ENCODE measurements at regions not wholly inside any gene's neighbourhood (a gene's known extent, or its start where the extent isn't known, plus 50 kb on each side); places are given as distances from the start of the nearest gene placed in this dataset.

GRCh38 chr13:70932511-70932910, 824.3 kb upstream of the KLHL1 start:
- no peaks in the 10 kb centered on the region for H3K36me3 ChIP-seq (ENCODE audit: insufficient read depth, low read length)
- no peak for TF ChIP-seq EZH2 (IDR thresholded peaks at IDR 0.05; ENCODE audit: borderline replicate concordance, low read depth, low read length, severe bottlenecking)
- TF ChIP-seq CTCF (IDR thresholded peaks at IDR 0.05; ENCODE audit: borderline replicate concordance, extremely low read depth, low read length, poor library complexity, severe bottlenecking) = no peak

GRCh38 chr13:70923863-70924752, 815.9 kb upstream of the KLHL1 start:
- Histone ChIP-seq H3K9me3 (ENCODE audit: insufficient read depth, low read length, severe bottlenecking) (no peaks in the 10 kb centered on the region), H3K4me2 (ENCODE audit: insufficient read depth, low read length) (no peak overlapping the region), H3K27me3 (ENCODE audit: insufficient read depth, low read length, poor library complexity) (no peaks in the 10 kb centered on the region), H4K20me1 (ENCODE audit: insufficient read depth, low read length) (no peaks in the 10 kb centered on the region), H3K9ac (ENCODE audit: low read depth, low read length) (no peak overlapping the region), H3K4me3 (ENCODE audit: low read depth in 1 of 2, low read length in 2 of 2) (no peak overlapping the region), H3K79me2 (ENCODE audit: insufficient read depth, low read length) (no peaks in the 10 kb centered on the region), H2AFZ (ENCODE audit: low read depth, low read length) (no peak overlapping the region), H3K4me1 (ENCODE audit: insufficient read depth, low read length) (no peaks in the 10 kb centered on the region), H3K36me3 (ENCODE audit: insufficient read depth, low read length) (no peaks in the 10 kb centered on the region), H3K27ac (ENCODE audit: low read length) (no peak overlapping the region)
- ATAC-seq (ENCODE audit: insufficient read depth, low read depth) (no peak; the same call in 2 of the 3 replicates), DNase-seq (no peak)
- no peak for TF ChIP-seq CTCF (IDR thresholded peaks at IDR 0.05; ENCODE audit: borderline replicate concordance, extremely low read depth, low read length, poor library complexity, severe bottlenecking)
- no peak for TF ChIP-seq EZH2 (IDR thresholded peaks at IDR 0.05; ENCODE audit: borderline replicate concordance, low read depth, low read length, severe bottlenecking)

More at GRCh38 chr13:70932511-70932910, 824.3 kb upstream of the KLHL1 start:
- H4K20me1 ChIP-seq (ENCODE audit: insufficient read depth, low read length) = no peaks in the 10 kb centered on the region
- H3K9me3 ChIP-seq (ENCODE audit: insufficient read depth, low read length, severe bottlenecking) = no peaks in the 10 kb centered on the region
- H3K27ac ChIP-seq (ENCODE audit: low read length) = no peak overlapping the region
- no peak for ATAC-seq (ENCODE audit: insufficient read depth, low read depth)
- no peaks in the 10 kb centered on the region for H3K4me1 ChIP-seq (ENCODE audit: insufficient read depth, low read length)
- DNase-seq = no peak
- no peaks in the 10 kb centered on the region for H3K79me2 ChIP-seq (ENCODE audit: insufficient read depth, low read length)
- no peak overlapping the region for H3K4me2 ChIP-seq (ENCODE audit: insufficient read depth, low read length)
- H2AFZ ChIP-seq (ENCODE audit: low read depth, low read length) = no peak overlapping the region
- H3K27me3 ChIP-seq (ENCODE audit: insufficient read depth, low read length, poor library complexity) = no peaks in the 10 kb centered on the region
- no peak overlapping the region for H3K4me3 ChIP-seq (ENCODE audit: low read depth in 1 of 2, low read length in 2 of 2)
- H3K9ac ChIP-seq (ENCODE audit: low read depth, low read length) = no peak overlapping the region

GRCh38 chr13:70911286-70911685, 803.0 kb upstream of the KLHL1 start:
- no peak for ATAC-seq (ENCODE audit: insufficient read depth, low read depth)
- no peaks in the 10 kb centered on the region for H3K9me3 ChIP-seq (ENCODE audit: insufficient read depth, low read length, severe bottlenecking)

More at GRCh38 chr13:70911286-70911685, 803.0 kb upstream of the KLHL1 start:
- Histone ChIP-seq H3K4me1 (ENCODE audit: insufficient read depth, low read length) (no peaks in the 10 kb centered on the region), H3K4me2 (ENCODE audit: insufficient read depth, low read length) (no peak overlapping the region), H4K20me1 (ENCODE audit: insufficient read depth, low read length) (no peaks in the 10 kb centered on the region), H2AFZ (ENCODE audit: low read depth, low read length) (no peak overlapping the region), H3K27me3 (ENCODE audit: insufficient read depth, low read length, poor library complexity) (no peaks in the 10 kb centered on the region), H3K27ac (ENCODE audit: low read length) (no peak overlapping the region), H3K79me2 (ENCODE audit: insufficient read depth, low read length) (no peaks in the 10 kb centered on the region), H3K4me3 (ENCODE audit: low read depth in 1 of 2, low read length in 2 of 2) (no peak overlapping the region), H3K9ac (ENCODE audit: low read depth, low read length) (no peak overlapping the region), H3K36me3 (ENCODE audit: insufficient read depth, low read length) (no peaks in the 10 kb centered on the region)
- no peak for DNase-seq
- TF ChIP-seq CTCF (IDR thresholded peaks at IDR 0.05; ENCODE audit: borderline replicate concordance, extremely low read depth, low read length, poor library complexity, severe bottlenecking) (no peak), EZH2 (IDR thresholded peaks at IDR 0.05; ENCODE audit: borderline replicate concordance, low read depth, low read length, severe bottlenecking) (no peak)

All from DND-41 (cell line).